ENCODE measurements at regions not wholly inside any gene's neighbourhood (a gene's known extent, or its start where the extent isn't known, plus 50 kb on each side); places are given as distances from the start of the nearest gene placed in this dataset.

DNA sequence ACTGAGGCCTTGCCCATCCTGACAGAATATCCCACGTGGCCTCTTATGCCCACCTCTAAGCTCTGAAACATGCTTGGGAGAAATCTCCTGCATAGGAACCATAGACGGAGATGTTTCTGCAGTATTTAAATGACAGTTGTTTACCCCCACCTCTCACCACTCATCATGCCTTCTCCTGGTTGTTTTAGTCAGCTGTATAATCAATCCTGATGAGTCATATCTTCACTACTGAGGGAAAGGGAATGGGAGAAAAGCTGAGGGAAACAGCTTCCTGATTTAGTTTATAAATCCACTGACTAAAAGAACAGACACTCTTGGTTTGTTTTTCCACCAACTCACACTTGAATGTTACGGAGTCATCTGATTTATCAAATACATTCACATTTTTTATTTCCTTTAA lies 113.2 kb upstream of the TENT5A start:
- DNase-seq (ENCODE audit: low read depth) = peak; percentile 80

DNA sequence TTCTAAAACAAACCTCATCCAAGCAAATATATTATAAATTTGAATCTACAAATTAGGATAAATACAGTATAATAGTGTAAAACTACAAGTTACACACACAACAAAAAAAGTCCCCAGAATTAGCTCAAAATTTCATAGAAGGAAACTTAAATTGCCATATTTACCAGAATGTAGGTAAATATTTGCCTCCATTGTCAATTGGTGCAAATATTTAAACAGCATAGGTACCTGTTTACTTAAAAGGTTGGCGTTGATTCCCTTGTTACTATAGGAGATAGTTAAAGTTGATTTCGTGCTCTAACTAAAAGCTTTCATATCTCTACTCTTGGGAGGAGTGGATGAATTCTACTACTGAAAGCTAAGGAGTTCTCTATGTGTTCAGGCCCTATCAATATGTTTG lies 111.6 kb upstream of the TENT5A start:
- no peak for DNase-seq (ENCODE audit: low read depth)

DNA sequence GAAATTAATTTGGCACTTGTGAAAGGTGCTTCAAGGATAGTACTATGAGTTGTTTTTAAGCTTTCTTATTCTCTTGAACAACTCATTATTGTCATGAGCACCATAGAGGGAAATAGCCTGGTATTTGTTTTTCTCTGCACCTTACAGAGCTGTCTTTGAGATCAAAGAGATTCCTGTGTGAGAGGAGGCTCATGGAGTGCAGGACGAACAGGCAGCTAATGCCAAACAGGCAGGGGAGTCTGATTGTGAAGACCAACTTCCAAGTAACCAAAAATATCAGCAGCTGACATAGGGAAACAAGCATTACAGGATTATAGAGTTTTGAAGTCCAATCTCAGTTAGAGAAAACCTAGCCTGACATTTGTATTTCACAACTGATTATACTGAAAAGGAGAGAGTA lies 110.6 kb upstream of the TENT5A start:
- no peak for DNase-seq (ENCODE audit: low read depth)

DNA sequence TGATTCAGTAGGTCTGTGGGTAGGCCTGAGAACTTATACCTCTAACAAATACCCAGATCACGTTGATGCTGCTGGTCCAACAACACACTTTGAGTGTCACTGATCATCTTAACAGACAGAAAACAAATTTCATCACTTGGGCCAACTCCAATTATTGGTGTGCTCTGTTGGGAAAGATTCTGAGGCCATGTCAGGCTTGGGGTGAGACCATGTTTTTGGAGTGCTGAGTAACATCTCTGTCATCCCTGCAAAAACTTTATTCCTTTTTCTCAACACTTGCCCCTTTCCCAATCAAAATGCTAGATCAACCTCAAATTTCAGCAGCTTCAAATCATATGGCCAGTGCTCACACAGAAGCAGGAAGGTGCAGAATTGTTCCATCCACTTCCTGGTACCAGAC lies 108.8 kb upstream of the TENT5A start:
- no peak for DNase-seq (ENCODE audit: low read depth)

DNA sequence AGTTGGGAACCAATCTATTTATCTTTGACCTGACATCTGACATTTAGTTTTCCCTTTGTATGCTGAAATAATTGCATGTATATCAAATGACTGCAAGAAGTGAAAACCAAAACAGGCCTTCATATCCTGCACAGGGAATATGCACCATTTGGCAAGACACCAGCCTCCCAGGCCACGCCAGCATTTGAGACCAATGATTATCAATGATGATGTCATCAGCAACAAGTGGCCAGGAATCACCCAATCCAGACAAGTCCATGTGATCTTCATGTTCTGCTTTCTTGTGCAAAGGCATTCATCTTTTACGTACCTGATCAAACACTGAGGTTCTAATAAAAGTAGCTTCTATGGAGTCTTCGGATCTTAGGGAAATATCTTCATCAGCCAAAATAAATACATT lies 107.4 kb upstream of the TENT5A start:
- DNase-seq (ENCODE audit: low read depth) = no peak

DNA sequence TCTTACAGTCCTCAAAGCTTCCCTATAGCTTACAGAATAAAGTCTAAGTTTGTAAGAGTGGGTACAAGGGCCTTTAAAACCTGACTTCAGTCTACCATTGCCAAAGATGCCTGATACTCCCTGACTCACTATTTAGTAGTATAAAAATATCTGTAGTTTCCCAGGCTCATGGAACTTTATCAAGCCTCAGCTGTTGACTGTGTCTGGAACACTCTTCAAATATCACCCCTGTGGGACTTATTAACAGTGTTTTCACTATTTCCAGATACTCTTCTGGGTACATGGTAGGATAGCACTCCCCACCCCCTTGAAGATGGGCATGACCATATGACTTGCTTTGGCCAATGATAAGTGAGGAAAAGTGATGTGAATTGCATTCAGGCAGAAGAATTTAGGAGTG lies 105.3 kb upstream of the TENT5A start:
- DNase-seq (ENCODE audit: low read depth) = no peak

DNA sequence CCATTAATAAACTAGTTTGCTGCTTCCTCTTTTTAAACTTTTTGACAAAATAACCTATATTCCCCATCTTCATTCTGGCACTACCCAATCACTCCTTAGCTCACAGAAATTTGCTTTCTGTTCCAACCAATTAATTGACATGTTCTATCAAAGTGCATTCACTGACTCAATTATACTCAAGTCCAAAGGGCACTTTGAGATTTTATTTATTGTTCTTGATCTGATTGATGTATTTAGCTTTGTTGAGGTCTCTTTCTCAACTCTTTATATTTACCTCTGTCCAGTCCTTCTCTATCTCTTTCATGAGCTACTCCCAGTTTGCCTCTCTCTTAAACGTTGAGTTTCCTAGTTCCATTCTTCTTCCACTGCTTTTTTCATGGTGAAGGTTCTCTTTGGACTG lies 104.4 kb upstream of the TENT5A start:
- no peak for DNase-seq (ENCODE audit: low read depth)

DNA sequence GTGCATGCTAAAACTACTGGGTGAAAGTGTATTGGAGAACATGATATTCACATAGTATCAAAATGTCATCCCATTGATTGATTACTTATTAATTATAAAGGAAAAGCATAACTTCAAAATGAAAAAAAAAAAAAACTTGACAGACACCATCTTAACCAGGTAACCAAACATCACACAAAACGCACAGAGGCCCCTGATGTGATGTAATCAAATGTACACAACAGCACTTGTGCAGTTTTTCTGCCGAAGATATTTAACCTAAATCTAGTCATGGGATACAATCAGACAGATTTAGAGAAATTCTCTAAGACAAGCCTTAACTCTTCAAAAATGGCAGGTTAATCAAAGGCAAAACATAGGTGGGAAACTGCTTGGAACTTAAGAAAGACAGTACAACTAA lies 102.0 kb upstream of the TENT5A start:
- no peak for DNase-seq (ENCODE audit: low read depth)

DNA sequence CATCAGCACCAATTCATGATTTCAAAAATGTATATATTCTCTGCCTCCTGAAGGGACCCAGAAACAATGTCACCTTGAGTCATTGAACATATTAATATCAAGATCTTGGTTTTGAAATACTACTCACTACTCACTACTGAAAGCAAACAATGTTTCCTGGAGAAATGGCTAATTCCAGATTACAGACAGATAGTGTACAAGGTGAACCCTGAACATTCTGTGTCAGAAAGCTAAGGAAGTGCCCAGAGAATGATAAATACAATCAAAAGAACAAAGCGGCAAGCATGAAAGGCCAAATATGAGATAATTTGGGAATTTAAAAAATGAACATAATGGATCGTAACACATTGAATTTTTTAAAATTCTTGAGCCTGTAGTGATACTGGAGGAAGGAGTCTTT lies 101.5 kb upstream of the TENT5A start:
- DNase-seq (ENCODE audit: low read depth) = no peak

DNA sequence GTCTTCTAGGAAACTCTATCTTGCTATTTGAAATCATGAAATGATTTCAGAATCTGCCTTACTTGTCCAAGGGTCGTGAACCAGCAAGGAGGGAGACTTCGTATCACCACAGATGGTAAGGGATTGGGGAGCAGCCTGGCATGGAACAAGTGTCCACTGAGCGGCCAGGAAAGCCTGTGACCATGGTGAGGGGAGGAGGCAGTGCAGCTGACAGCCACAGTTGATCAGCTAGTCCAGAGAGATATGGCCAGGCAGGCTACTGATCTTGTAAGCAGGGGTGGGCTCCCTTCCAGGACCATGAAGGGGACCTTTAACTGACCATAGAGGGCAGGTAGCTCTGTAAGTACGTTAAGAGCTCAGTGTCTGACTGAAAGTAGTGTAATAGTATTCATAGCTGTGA lies 96.8 kb upstream of the TENT5A start:
- no peak for DNase-seq (ENCODE audit: low read depth)

DNA sequence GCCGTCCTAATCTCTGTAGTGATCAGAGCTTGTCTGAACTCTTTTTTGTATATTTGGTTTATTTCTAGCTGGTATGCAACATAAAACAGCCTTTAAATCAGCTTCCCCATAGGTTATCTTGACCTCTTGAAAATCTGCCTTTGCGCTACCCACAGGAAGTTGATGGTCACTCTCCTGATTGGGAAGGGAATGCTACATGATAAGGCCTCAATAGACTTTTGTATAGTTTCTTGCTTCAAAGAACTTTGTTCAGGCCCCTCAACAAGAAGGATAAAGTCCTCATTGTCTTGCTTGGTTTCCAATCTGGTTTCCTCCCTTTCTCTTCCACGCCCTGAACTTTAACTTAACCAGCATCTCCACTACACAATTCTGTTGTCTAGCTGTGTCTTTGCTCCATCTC lies 95.4 kb upstream of the TENT5A start:
- DNase-seq (ENCODE audit: low read depth) = no peak

DNA sequence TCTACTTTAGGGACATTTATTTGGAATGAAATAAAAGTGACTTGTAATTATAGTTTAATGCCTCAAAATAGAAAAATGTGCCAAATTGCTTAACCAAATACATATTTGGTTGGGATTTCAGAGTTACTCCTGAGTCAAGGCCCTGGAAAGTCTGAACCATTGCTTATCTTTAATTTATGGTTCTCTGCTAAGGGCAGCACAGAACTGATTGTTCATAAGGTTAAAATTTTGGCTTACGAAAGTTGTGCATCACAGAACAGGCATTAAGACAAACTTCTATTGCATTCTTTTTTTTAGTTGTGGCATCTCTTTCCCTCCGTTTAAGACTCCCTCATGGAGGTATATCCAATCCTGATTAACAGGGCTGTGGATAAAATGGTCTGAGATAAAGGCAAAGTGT lies 92.2 kb upstream of the TENT5A start:
- DNase-seq (ENCODE audit: low read depth) = no peak

DNA sequence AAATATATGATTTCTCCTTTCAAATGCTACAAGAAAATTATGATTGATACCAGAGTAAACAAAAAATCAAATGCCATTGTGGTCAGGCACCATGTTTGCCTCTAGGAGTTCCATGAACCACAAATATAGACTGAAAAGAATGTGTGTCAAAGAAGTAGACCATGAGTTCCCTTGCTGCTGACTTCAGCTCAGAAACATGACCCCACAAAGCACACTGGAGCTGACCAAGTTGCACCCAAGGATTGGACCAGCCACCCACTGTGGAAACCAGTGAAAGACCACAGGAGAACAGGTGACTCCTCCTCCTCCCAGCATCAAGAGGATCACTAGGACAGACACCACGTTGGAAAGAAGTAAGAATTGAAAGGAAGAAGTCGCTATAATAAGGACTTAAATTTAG lies 90.8 kb upstream of the TENT5A start:
- DNase-seq (ENCODE audit: low read depth) = no peak

DNA sequence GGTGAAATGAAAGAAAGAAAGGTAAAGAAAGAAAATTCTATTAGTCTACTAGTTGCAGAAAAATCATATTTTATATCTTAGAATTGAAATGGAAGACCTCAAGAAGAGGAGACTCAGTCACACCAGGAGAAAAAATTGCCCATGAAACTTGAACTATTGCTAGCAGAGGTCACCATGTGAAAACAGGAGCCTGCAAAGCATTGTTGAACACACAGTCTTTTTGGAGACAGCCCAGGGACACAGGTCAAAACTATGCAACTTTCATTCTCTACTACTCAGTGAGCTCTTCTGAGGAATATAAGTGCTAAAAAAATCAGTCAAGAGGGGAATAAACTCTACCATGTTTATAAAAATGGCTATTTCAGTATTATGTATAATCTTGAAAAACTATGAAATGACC lies 89.8 kb upstream of the TENT5A start:
- no peak for DNase-seq (ENCODE audit: low read depth)

DNA sequence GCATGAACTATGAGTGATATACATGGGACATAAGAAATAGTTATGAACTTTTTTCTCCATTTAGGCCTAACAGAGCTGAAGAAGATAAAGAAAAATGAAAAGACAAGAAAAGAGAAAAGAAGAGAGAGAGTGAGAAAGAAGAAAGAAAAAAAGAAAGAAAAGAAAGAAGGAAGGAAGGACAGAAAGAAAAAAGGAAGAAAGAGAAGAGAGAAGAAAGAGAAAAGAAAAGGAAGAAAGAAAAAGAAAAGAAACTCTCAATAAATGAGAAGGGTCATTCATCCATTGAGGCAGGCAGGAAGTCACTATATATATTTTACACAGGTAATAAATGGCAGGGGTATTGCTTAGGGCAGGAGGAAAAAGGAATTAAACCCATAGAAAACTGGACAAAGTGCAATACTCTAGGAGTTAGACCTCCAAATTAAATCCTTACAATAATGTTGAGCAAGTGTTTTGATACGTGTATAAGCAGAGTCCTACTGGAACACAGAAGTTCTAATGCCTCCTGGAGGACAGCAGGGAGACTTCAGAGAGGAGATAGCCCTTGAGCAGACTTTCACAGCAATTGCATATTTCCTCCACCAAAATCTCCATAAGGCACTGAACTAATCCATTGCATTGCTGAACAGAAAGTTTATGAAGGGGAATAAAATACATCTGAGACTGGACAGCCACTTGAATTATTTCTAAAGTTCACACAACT lies 86.4 kb upstream of the TENT5A start:
- no peak for DNase-seq (ENCODE audit: low read depth)

DNA sequence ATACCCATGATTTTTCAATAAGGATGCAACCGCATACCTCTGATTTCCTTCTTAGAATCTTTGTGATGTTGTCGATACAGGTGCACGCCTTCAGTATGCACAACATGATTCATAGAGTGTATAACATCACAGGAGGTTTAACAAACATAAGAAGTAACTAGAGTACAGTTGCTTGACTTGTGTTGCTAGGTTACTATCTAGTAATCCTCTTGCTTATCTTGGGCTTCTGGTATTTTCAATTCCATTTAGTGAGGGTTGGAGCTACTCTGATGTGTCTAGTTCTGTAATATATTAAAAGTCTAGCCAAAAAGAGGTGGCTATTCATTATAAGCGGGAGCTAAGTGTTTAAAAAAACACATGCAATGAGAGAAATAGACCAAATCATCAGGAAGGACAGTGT lies 85.5 kb upstream of the TENT5A start:
- peak; percentile 31 for DNase-seq (ENCODE audit: low read depth)

DNA sequence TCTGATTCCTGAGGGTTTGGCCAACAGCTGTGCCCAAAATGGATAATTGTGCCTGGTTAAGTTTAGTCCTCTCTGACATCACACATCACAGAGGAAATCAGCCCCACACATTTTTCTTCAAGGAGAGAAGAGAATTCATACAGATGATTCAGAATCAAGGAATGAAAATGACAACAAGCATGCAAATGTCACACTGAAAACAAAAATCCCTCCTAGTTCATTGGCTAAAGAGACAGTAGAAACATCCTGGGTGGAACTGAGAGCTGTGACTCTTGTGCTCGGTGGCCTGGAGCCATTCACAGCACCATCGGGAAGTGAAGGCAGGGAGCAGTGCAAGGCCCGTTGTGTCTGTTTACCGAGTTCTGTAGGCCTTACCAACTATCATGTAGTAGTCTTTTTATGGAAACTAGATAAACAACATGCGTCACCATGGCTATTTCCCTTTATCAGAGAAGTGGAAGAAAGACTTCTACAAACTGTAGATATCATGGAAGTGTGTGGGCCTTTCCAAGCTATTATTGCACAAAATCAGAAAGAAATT lies 81.7 kb upstream of the TENT5A start:
- peak; percentile 43 for DNase-seq (ENCODE audit: low read depth)

DNA sequence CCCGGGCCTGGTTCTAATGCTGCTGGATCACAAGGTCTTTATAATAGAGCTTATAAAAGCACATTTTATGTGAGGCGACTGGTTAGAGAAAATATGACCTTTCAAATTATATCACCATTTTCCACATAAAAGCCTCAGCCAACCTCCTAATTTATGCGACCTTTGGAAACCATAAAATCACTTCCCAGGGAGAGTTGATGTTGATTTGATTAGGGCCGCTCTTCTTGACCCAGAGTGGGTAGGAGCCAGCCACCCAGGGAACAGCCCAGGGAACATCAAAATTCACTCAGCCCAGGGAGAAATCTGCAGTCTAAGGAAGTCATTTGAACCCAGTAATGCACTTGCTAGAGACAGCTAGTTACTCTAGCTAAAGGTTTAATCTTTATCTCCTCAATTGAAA lies 79.8 kb upstream of the TENT5A start:
- DNase-seq (ENCODE audit: low read depth) = no peak

DNA sequence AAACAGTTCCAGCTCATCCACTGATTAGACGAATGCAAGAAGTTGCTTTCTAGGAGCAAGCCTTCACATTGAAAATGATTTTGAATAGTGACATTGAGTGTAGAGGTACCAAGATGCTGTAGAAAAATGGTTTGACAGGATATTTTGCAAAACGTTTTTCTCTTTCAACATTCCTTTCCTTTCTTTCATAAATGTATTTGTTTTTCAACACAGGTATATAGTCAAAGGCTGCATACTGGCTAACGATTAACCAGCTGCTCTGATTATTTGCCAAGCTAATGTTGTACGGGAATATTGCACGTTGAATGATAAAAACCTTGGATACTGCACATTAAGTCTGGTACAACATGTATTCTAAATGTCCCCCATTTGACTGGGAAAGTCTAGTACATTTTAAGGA lies 78.8 kb upstream of the TENT5A start:
- peak; percentile 38 for DNase-seq (ENCODE audit: low read depth)

DNA sequence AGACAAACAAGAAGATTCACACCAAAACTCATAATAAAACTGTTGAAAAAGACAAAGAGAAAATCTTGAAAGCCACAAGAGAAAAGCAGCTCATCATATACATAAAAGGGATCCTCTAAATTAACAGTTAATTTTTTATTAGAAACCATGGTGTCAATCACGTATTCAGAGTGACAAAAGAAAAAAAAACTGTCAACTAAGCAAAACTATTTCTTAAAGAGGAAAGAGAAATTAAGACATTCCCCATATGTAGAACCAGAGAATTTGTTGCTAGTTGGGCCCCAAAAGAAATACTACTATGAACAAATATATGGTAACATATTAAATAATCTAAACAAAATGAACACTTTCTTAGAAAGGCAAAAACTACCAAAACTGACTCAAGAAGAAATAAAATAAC lies 74.3 kb upstream of the TENT5A start:
- no peak for DNase-seq (ENCODE audit: low read depth)

DNA sequence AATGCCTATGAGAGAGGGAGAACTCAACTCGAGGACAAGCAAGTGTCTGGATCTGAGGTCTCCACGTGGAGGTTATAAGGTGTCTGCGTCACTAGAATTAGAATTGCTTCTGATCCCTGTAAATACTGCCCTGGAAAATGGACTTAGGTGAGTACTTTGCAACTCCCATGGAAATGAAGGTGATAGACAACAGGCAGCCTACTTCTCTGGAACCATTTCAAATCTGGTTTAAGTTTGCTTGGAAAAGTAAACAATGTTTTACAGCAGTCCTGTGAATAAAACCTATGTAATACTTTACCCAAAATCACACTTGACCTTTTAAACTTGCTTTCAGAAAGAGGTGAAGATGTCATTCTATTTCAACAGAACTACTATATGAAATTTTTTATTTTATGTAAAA lies 70.1 kb upstream of the TENT5A start:
- no peak for DNase-seq (ENCODE audit: low read depth)

DNA sequence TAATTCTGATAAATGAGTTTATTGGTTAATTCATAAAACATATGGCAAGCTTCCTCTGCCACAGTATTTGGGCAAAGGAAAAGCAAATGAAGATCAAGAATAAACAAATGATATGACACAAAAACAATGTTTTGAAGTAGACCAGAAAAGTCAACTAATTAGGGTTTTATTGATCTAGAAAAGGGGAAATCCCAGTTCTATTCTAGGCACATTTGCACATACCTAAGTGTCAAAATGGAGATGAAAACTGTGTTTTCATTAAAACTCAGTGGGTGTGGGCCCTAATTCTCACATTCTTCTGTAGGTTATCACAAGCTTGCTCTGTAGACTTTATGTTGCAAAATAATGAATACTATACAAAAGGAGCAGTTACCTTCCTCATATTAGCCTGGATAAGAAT lies 69.0 kb upstream of the TENT5A start:
- no peak for DNase-seq (ENCODE audit: low read depth)

DNA sequence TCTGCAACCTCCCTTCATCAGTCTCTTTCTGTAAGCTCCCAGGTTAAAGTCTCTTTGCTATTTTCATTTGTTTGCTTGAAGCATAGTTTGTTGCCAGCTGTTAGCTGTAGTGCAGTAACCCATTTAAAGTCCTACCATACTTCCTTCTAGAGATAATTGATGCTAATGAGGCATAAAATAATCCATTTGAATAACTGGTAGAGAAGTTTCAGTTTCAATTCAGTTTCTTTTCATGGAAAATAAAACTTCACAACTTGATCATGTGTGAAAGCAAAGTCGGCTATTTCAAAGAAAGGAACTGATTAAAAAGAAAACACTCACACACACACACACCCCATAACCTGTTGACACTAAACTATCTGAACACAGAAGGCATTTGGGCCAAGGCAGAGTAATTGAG lies 68.5 kb upstream of the TENT5A start:
- peak; percentile 65 for DNase-seq (ENCODE audit: low read depth)

DNA sequence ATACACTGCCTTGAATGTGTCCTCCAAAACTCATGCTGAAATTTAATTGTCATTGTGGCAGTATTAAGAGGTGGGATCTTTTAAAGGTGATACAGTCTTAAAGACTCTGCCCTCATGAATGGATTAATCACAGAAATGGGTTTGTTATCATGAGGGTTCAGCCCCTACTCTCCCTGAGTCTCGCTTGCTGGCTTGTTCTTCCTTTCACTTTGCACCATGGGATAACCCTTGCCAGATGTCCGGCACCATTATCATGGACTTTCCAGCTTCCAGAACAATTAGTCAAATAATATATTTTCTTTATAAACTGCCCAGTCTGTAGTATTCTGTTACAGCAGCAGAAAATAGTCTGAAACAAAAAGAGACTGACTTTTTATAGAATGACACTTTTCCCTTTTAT lies 67.9 kb upstream of the TENT5A start:
- no peak for DNase-seq (ENCODE audit: low read depth)

All from renal cortical epithelial cell (primary cell).